H1 (cell line): ENCODE measurements at regions not wholly inside any gene's neighbourhood (a gene's known extent, or its start where the extent isn't known, plus 50 kb on each side); places are given as distances from the start of the nearest gene placed in this dataset.

Source experiments
- EP300 ChIP-seq, 2 experiments: IDR thresholded peaks; 1 replicate in 1 of 2; 2 replicates in 1 of 2; pipeline ENCODE4 v1.6.1; 2011 to 2012; ENCODE audit warnings: low read depth in 2 of 2, low read length in 2 of 2, mild to moderate bottlenecking in 2 of 2, borderline replicate concordance in 1 of 2, inconsistent platforms in 1 of 2, moderate library complexity in 1 of 2

GRCh38 chr1:30539884-30540283 lies 183.5 kb downstream of the MATN1 start (continued):
- no peak for TF ChIP-seq EP300 (IDR thresholded peaks at IDR 0.05; ENCODE audit: borderline replicate concordance in 1 of 2, low read depth in 2 of 2, low read length in 2 of 2)
- TF ChIP-seq, all 59 proteins: peak for 0
